Neuronal stem cell (in vitro differentiated cells): ENCODE measurements at regions not wholly inside any gene's neighbourhood (a gene's known extent, or its start where the extent isn't known, plus 50 kb on each side); places are given as distances from the start of the nearest gene placed in this dataset.

Source experiments
- DNase-seq: peaks from one replicate; pipeline ENCODE4 v3.0.0-alpha.2; 2013; ENCODE audit warnings: low spot score
- H2AFZ ChIP-seq: one replicate; pipeline ENCODE4 v1.6.1; 2013; ENCODE audit warnings: mild to moderate bottlenecking, low read length, inconsistent platforms
- H2AK5ac ChIP-seq: 2 replicates; pipeline ENCODE4 v1.6.1; 2013; ENCODE audit warnings: low read depth, mild to moderate bottlenecking, inconsistent platforms, low read length, moderate library complexity, mixed read lengths
- H2BK120ac ChIP-seq: 2 replicates; pipeline ENCODE4 v1.6.1; 2013; ENCODE audit warnings: low read depth, mild to moderate bottlenecking, inconsistent platforms, low read length, moderate library complexity, mixed read lengths
- H2BK12ac ChIP-seq: one replicate; pipeline ENCODE4 v1.6.1; 2013; ENCODE audit warnings: low read length, inconsistent platforms
- H2BK15ac ChIP-seq: 2 replicates; pipeline ENCODE4 v1.6.1; 2013; ENCODE audit warnings: mild to moderate bottlenecking, low read length, inconsistent platforms, mixed read lengths
- H2BK5ac ChIP-seq: one replicate; pipeline ENCODE4 v1.6.1; 2013; ENCODE audit warnings: inconsistent platforms, mild to moderate bottlenecking, low read length, moderate library complexity
- H3K14ac ChIP-seq: one replicate; pipeline ENCODE4 v1.6.1; 2013; ENCODE audit warnings: low read length, inconsistent platforms
- H3K18ac ChIP-seq: 2 replicates; pipeline ENCODE4 v1.6.1; 2013; ENCODE audit warnings: low read length, inconsistent platforms
- H3K23ac ChIP-seq: 2 replicates; pipeline ENCODE4 v1.6.1; 2013; ENCODE audit warnings: low read depth, mild to moderate bottlenecking, mixed read lengths, low read length, inconsistent platforms; ENCODE audit not compliant: poor library complexity
- H3K27ac ChIP-seq: replicated peaks from 3 replicates; pipeline ENCODE4 v1.5.1; 2013; ENCODE audit warnings: low read length, inconsistent platforms
- H3K27me3 ChIP-seq, 3 experiments: 2 replicates each; pipeline ENCODE4 v1.6.1; 2013; ENCODE audit warnings: low read length in 3 of 3, mild to moderate bottlenecking in 2 of 3, inconsistent platforms in 1 of 3, low read depth in 1 of 3, mixed read lengths in 1 of 3, moderate library complexity in 1 of 3; ENCODE audit not compliant: control insufficient read depth in 3 of 3, insufficient read depth in 3 of 3
- H3K36me3 ChIP-seq, 2 donors: replicated peaks in 1 of 2; 2 replicates each; pipeline ENCODE4 v1.6.1; 2013; ENCODE audit warnings: low read length in 2 of 2; ENCODE audit not compliant: control insufficient read depth in 2 of 2, insufficient read depth in 2 of 2
- H3K4ac ChIP-seq: 2 replicates; pipeline ENCODE4 v1.6.1; 2013; ENCODE audit warnings: inconsistent platforms, mild to moderate bottlenecking, low read length, moderate library complexity
- H3K4me1 ChIP-seq, 2 donors: 1 replicate in 1 of 2; 2 replicates in 1 of 2; pipeline ENCODE4 v1.6.1; 2013; ENCODE audit warnings: low read length in 2 of 2, low read depth in 1 of 2; ENCODE audit not compliant: control insufficient read depth in 2 of 2, insufficient read depth in 1 of 2
- H3K4me2 ChIP-seq: one replicate; pipeline ENCODE4 v1.6.1; 2013; ENCODE audit warnings: mild to moderate bottlenecking, low read length, inconsistent platforms; ENCODE audit not compliant: insufficient read depth, poor library complexity, severe bottlenecking
- H3K4me3 ChIP-seq, 2 donors: 2 replicates each; pipeline ENCODE4 v1.5.1; 2013; ENCODE audit warnings: low read length in 2 of 2, mild to moderate bottlenecking in 2 of 2, inconsistent platforms in 1 of 2, moderate library complexity in 1 of 2
- H3K79me1 ChIP-seq: one replicate; pipeline ENCODE4 v1.6.1; 2013; ENCODE audit warnings: low read depth, mild to moderate bottlenecking, inconsistent platforms, low read length, moderate library complexity
- H3K9ac ChIP-seq: one replicate; pipeline ENCODE4 v1.6.1; 2013; ENCODE audit warnings: mild to moderate bottlenecking, low read depth, low read length, inconsistent platforms; ENCODE audit not compliant: poor library complexity
- H3K9me3 ChIP-seq, 2 donors: replicated peaks in 1 of 2; 2 replicates each; pipeline versions ENCODE3 to v1.6.1; 2013; ENCODE audit warnings: low read length in 2 of 2, mild to moderate bottlenecking in 2 of 2, inconsistent platforms in 1 of 2, low read depth in 1 of 2, mixed read lengths in 1 of 2, moderate library complexity in 1 of 2; ENCODE audit not compliant: control insufficient read depth in 2 of 2, insufficient read depth in 1 of 2
- H4K8ac ChIP-seq: one replicate; pipeline ENCODE4 v1.6.1; 2013; ENCODE audit warnings: low read depth, mild to moderate bottlenecking, inconsistent platforms, low read length, moderate library complexity
- H4K91ac ChIP-seq: one replicate; pipeline ENCODE4 v1.6.1; 2013; ENCODE audit warnings: low read length, low read depth, mild to moderate bottlenecking, inconsistent platforms; ENCODE audit not compliant: poor library complexity
- WGBS, 2 donors: extraction: QIAGEN DNeasy Blood & Tissue Kit; methylation state at CpG; one replicate each; pipeline ENCODE4 v1.1.7; 2013; ENCODE audit warnings: missing lambda C conversion rate in 2 of 2, mixed read lengths in 1 of 2; ENCODE audit not compliant: insufficient read length in 2 of 2, insufficient replicate concordance in 1 of 2; ENCODE audit errors: extremely low coverage in 2 of 2; 5-methylcytosine and 5-hydroxymethylcytosine counted together

GRCh38 chr12:115382681-115383080 lies 698.7 kb upstream of the TBX3 start:
- Histone ChIP-seq H3K9me3 (no peaks in the 10 kb centered on the region), H3K23ac (no peak overlapping the region), H3K4me1 (peaks cover 0 to 4% of the 10 kb centered on the region in 2 donors), H3K4me3 (no peak overlapping the region), H2AFZ (no peak overlapping the region), H3K4me2 (no peak overlapping the region), H4K8ac (no peak overlapping the region), H3K27me3 (no peaks in the 10 kb centered on the region), H3K18ac (no peak overlapping the region), H3K27ac (no peak overlapping the region), H2BK15ac (no peak overlapping the region), H3K4ac (no peak overlapping the region), H2BK12ac (no peak overlapping the region), H2BK5ac (no peak overlapping the region), H4K91ac (no peak overlapping the region), H3K9ac (no peak overlapping the region), H3K36me3 (no peaks in the 10 kb centered on the region), H3K14ac (no peak overlapping the region), H2AK5ac (no peak overlapping the region), H3K79me1 (no peaks in the 10 kb centered on the region), H2BK120ac (no peak overlapping the region)
- DNase-seq, result no peak
- WGBS, 2 donors, result no CpG with 5 or more reads among the region's 5 CpGs

GRCh38 chr12:115380546-115381120 lies 696.7 kb upstream of the TBX3 start:
- Histone ChIP-seq H3K36me3 (no peaks in the 10 kb centered on the region), H3K79me1 (no peaks in the 10 kb centered on the region), H3K4me2 (no peak overlapping the region), H4K91ac (no peak overlapping the region), H3K4ac (no peak overlapping the region), H4K8ac (no peak overlapping the region), H3K18ac (no peak overlapping the region), H3K4me3 (no peak overlapping the region), H2BK5ac (no peak overlapping the region), H2BK120ac (no peak overlapping the region), H2AK5ac (no peak overlapping the region), H2AFZ (no peak overlapping the region), H3K23ac (no peak overlapping the region), H3K9me3 (no peaks in the 10 kb centered on the region), H2BK15ac (no peak overlapping the region), H3K9ac (no peak overlapping the region), H3K27ac (no peak overlapping the region), H3K27me3 (no peaks in the 10 kb centered on the region), H3K4me1 (peaks cover 0 to under 1% of the 10 kb centered on the region in 2 donors), H3K14ac (no peak overlapping the region), H2BK12ac (no peak overlapping the region)
- DNase-seq, result no peak
- no CpG with 5 or more reads among the region's 9 CpGs for WGBS, 2 donors

DNA sequence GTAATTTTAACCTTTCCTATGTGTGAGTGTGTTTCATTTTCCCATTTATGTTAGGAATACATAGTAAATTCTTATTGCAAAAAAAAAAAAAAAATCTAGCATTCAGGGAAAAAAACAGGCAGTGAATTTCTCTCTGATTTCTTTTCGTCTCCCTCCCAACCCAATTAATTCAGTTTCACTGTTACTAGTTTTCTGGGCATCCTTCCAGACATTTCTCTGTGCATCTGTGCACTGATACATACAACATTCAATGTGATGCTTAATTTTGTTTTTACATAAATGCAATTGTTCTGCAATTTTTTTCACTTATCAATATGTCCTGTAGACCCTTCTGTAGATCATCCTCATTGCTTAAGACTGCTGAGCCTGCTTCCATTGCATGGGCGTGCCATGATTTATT lies 694.3 kb upstream of the TBX3 start:
- no peaks in the 10 kb centered on the region for H3K27me3 ChIP-seq
- WGBS, 2 donors, result no CpG with 5 or more reads among the region's 2 CpGs
- H3K27ac ChIP-seq, result no peak overlapping the region

DNA sequence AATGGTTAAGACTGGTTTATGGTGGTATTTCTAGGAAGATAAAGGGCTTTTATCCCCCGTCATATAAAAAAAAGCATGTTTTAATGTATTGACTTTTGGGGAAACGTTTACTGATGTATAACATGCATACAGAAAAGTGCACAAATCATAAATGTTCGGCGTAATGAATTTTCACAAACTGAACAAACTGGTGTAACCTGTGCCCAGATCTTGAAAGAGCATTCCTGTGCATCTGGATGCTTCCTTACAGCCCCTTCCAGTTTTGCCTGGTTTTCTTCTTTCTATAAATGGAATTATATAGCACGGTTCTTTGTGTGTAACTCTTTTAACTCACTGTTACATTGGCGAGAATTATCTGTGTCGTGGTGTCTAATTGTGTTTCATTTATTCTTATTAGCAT lies 693.8 kb upstream of the TBX3 start:
- no peak for DNase-seq
- Histone ChIP-seq H2AK5ac (no peak overlapping the region), H2AFZ (no peak overlapping the region), H2BK120ac (no peak overlapping the region), H3K4me2 (no peak overlapping the region), H3K4ac (no peak overlapping the region), H3K27me3 (no peaks in the 10 kb centered on the region), H3K4me1 (peaks cover 0 to 7% of the 10 kb centered on the region in 2 donors), H3K4me3 (no peak overlapping the region), H3K79me1 (no peaks in the 10 kb centered on the region), H2BK15ac (no peak overlapping the region), H3K9ac (no peak overlapping the region), H3K23ac (no peak overlapping the region), H3K14ac (no peak overlapping the region), H3K36me3 (no peaks in the 10 kb centered on the region), H3K27ac (no peak overlapping the region), H2BK12ac (no peak overlapping the region), H2BK5ac (no peak overlapping the region), H3K18ac (no peak overlapping the region), H4K91ac (no peak overlapping the region), H4K8ac (no peak overlapping the region), H3K9me3 (no peaks in the 10 kb centered on the region)
- WGBS, 2 donors, result no CpG with 5 or more reads among the region's 7 CpGs

More for the DNA sequence above, 694.3 kb upstream of the TBX3 start:
- Histone ChIP-seq H3K36me3 (no peaks in the 10 kb centered on the region), H3K4ac (no peak overlapping the region), H3K14ac (no peak overlapping the region), H3K4me1 (peaks cover 0 to 7% of the 10 kb centered on the region in 2 donors), H2AK5ac (no peak overlapping the region), H4K8ac (no peak overlapping the region), H4K91ac (no peak overlapping the region), H3K23ac (no peak overlapping the region), H3K79me1 (no peaks in the 10 kb centered on the region), H3K9me3 (no peaks in the 10 kb centered on the region), H2BK5ac (no peak overlapping the region), H2BK12ac (no peak overlapping the region), H3K18ac (no peak overlapping the region), H2BK120ac (no peak overlapping the region), H2BK15ac (no peak overlapping the region), H3K4me2 (no peak overlapping the region), H3K4me3 (no peak overlapping the region), H2AFZ (no peak overlapping the region), H3K9ac (no peak overlapping the region)
- DNase-seq, result no peak
